CD4-positive, alpha-beta T cell treated with Interleukin-15 for 1 hour (primary cell): ENCODE measurements at regions not wholly inside any gene's neighbourhood (a gene's known extent, or its start where the extent isn't known, plus 50 kb on each side); places are given as distances from the start of the nearest gene placed in this dataset.
"Not testable (repeated sequence)": the region's sequence is repeated elsewhere in the genome, so short reads cannot be mapped to it uniquely, and the experiment has no call there.

Source experiments
- DNase-seq: peaks from one replicate; pipeline ENCODE4 v3.0.0-alpha.2; 2020

- no peak for DNase-seq
These were observed 169.5 kb upstream of the DAAM1 start for GRCh38 chr14:59018978-59019377.

- DNase-seq = no peak
These were observed 168.1 kb upstream of the DAAM1 start for GRCh38 chr14:59020382-59020781.

GRCh38 chr14:59022144-59022543 lies 166.3 kb upstream of the DAAM1 start:
- DNase-seq = no peak

GRCh38 chr14:59026081-59026480 lies 162.4 kb upstream of the DAAM1 start:
- no peak for DNase-seq

GRCh38 chr14:59026640-59027039 lies 161.8 kb upstream of the DAAM1 start:
- DNase-seq = not testable (repeated sequence)

- no peak for DNase-seq
These were observed 159.8 kb upstream of the DAAM1 start for GRCh38 chr14:59028476-59029202.

GRCh38 chr14:59032826-59033225 lies 155.6 kb upstream of the DAAM1 start:
- DNase-seq = no peak

GRCh38 chr14:59036134-59036533 lies 152.3 kb upstream of the DAAM1 start:
- no peak for DNase-seq

GRCh38 chr14:59037086-59037485 lies 151.4 kb upstream of the DAAM1 start:
- DNase-seq = no peak

- no peak for DNase-seq
These were observed 150.8 kb upstream of the DAAM1 start for GRCh38 chr14:59037620-59038019.

GRCh38 chr14:59038746-59039145 lies 149.7 kb upstream of the DAAM1 start:
- DNase-seq = no peak

GRCh38 chr14:59041308-59041707 lies 147.2 kb upstream of the DAAM1 start:
- no peak for DNase-seq

GRCh38 chr14:59044707-59045106 lies 143.8 kb upstream of the DAAM1 start:
- DNase-seq = no peak

- no peak for DNase-seq
These were observed 141.7 kb upstream of the DAAM1 start for GRCh38 chr14:59046746-59047145.

- DNase-seq = no peak
These were observed 133.5 kb upstream of the DAAM1 start for GRCh38 chr14:59055006-59055405.

GRCh38 chr14:59055439-59056045 lies 132.9 kb upstream of the DAAM1 start:
- peak; percentile 21 for DNase-seq

- DNase-seq = no peak
These were observed 130.9 kb upstream of the DAAM1 start for GRCh38 chr14:59057551-59057950.

GRCh38 chr14:59058776-59059175 lies 129.7 kb upstream of the DAAM1 start:
- not testable (repeated sequence) for DNase-seq

GRCh38 chr14:59060841-59061240 lies 127.6 kb upstream of the DAAM1 start:
- no peak for DNase-seq

GRCh38 chr14:59061292-59061691 lies 127.2 kb upstream of the DAAM1 start:
- no peak for DNase-seq

GRCh38 chr14:59063259-59063658 lies 125.2 kb upstream of the DAAM1 start:
- DNase-seq = no peak

GRCh38 chr14:59067127-59067894 lies 121.2 kb upstream of the DAAM1 start:
- DNase-seq = no peak

- no peak for DNase-seq
These were observed 119.2 kb upstream of the DAAM1 start for GRCh38 chr14:59069163-59069854.
